ENCODE measurements at regions not wholly inside any gene's neighbourhood (a gene's known extent, or its start where the extent isn't known, plus 50 kb on each side); places are given as distances from the start of the nearest gene placed in this dataset.

DNA sequence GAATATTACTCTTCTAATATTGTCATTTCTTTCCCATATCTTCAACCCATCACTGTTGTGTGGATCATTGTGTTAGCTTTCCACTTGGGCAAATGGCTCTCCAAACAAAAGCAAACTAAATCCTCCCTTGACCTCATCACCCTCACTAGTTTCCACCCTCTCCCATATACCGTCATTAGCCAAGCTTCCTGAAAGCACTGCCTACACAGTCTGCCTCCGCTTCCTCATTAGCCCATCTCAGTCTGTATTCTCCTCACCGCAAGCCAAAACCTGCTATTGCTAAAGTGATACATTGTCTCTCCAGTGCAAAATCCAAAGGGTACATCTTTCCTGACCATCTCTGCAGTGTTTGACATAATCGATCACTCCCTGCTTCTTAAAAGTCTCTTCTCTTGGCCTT, 212.6 kb downstream of the CLIC5 start:
- Mint-ChIP-seq H3K4me1 (ENCODE audit: low read depth) (no peaks in the 10 kb centered on the region), H3K9me3 (ENCODE audit: low read depth) (no peaks in the 10 kb centered on the region), H3K4me3 (ENCODE audit: unreplicated experiment) (no peak overlapping the region), H3K27ac (ENCODE audit: unreplicated experiment) (no peak overlapping the region), H3K36me3 (ENCODE audit: low read depth) (no peaks in the 10 kb centered on the region), H3K27me3 (ENCODE audit: low read depth) (no peaks in the 10 kb centered on the region)
- TF ChIP-seq, protein P1, sequence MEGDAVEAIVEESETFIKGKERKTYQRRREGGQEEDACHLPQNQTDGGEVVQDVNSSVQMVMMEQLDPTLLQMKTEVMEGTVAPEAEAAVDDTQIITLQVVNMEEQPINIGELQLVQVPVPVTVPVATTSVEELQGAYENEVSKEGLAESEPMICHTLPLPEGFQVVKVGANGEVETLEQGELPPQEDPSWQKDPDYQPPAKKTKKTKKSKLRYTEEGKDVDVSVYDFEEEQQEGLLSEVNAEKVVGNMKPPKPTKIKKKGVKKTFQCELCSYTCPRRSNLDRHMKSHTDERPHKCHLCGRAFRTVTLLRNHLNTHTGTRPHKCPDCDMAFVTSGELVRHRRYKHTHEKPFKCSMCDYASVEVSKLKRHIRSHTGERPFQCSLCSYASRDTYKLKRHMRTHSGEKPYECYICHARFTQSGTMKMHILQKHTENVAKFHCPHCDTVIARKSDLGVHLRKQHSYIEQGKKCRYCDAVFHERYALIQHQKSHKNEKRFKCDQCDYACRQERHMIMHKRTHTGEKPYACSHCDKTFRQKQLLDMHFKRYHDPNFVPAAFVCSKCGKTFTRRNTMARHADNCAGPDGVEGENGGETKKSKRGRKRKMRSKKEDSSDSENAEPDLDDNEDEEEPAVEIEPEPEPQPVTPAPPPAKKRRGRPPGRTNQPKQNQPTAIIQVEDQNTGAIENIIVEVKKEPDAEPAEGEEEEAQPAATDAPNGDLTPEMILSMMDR (IDR thresholded peaks at IDR 0.05): no peak
- DNase-seq (ENCODE audit: low spot score): no peak

DNA sequence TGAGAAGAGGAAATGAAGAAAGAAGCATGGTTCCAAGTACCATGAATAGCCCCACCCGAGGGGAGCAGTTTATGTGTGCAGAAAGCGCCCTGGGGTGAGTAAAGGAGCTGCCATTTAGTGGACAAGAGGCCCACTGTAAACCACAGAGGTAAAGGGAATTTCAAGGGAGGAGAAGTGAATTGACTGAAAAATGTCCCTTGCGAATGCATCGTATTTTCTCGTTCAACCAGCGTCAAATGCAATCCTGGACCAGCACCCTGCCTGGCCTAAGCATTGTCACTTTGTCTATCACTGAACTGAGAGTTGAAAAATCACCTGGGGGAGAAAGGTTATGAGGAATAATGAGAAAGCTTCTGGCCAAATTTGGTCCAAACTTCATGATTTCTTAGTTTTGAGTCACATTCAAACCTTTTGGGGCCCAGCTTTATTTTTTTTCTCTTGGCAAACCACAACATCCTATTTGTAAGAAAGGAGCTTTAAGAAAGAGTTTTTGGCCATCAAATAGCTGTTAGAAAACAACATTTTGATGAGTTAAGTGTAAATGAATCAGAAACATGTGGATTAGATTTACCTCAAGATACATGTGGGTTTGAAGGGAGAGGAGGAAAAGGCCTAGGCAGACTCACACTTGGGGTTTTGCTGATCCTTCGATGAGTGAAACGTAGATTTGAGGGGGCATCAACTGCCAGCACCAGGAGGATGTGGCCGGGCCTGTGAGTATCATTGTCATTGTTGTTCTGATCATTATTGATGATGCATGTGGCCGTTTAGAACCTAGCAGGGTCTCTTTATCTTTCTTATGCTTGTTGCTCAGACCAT, 214.0 kb downstream of the CLIC5 start:
- no peak overlapping the region for H3K27ac Mint-ChIP-seq (ENCODE audit: unreplicated experiment)
- DNase-seq (ENCODE audit: low spot score): no peak
- H3K9me3 Mint-ChIP-seq (ENCODE audit: low read depth): no peaks in the 10 kb centered on the region

DNA sequence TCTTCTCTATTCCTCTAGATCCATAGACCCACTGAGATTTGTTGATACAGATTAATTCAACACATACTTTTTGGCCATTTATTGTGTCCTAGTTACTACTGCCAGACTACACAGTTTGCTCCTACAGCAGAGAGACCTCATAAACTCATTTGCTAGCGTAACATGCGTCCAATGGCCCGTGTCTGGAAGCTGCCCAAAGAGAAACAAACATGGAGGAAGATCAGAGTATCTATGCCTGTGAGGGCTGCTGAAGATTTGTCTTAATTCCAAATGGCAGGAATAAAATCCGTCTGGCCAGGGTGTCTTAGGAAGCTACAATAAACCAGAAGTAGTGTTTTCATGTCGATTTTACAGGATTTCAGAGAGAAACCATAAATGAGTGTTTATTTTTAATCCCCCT, 214.7 kb downstream of the CLIC5 start:
- no peaks in the 10 kb centered on the region for H3K27me3 Mint-ChIP-seq (ENCODE audit: low read depth)
- no peaks in the 10 kb centered on the region for H3K9me3 Mint-ChIP-seq (ENCODE audit: low read depth)
- DNase-seq (ENCODE audit: low spot score): no peak
- TF ChIP-seq, protein P1 (IDR thresholded peaks at IDR 0.05): no peak
- H3K4me1 Mint-ChIP-seq (ENCODE audit: low read depth): no peaks in the 10 kb centered on the region
- H3K27ac Mint-ChIP-seq (ENCODE audit: unreplicated experiment): no peak overlapping the region
- H3K36me3 Mint-ChIP-seq (ENCODE audit: low read depth): no peaks in the 10 kb centered on the region
- no peak overlapping the region for H3K4me3 Mint-ChIP-seq (ENCODE audit: unreplicated experiment)

More for the DNA sequence above, 214.0 kb downstream of the CLIC5 start:
- Mint-ChIP-seq H3K27me3 (ENCODE audit: low read depth) (no peaks in the 10 kb centered on the region), H3K36me3 (ENCODE audit: low read depth) (no peaks in the 10 kb centered on the region), H3K4me3 (ENCODE audit: unreplicated experiment) (no peak overlapping the region), H3K4me1 (ENCODE audit: low read depth) (no peaks in the 10 kb centered on the region)
- TF ChIP-seq, protein P1 (IDR thresholded peaks at IDR 0.05): no peak

DNA sequence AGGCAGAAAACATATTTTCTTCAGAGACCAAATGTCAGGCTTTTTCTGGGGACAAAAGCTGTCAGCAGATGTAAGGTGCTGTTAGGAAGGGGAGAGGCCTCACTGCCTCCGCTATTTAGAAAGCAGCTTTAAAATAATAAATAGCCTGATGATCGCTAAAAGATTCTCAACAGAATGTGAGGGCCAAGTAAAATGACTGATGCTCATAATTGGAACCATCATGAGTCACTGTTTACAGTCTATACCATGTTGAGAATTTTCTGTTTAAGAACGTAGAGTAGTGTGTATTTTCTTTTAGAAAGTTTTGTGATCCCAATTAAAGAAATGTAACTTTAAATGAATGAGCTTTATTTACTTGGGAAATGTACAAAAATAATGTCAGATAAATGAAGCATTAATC, 220.0 kb downstream of the CLIC5 start:
- no peaks in the 10 kb centered on the region for H3K9me3 Mint-ChIP-seq (ENCODE audit: low read depth)
- no peaks in the 10 kb centered on the region for H3K36me3 Mint-ChIP-seq (ENCODE audit: low read depth)
- DNase-seq (ENCODE audit: low spot score): no peak
- no peak overlapping the region for H3K27ac Mint-ChIP-seq (ENCODE audit: unreplicated experiment)
- H3K4me3 Mint-ChIP-seq (ENCODE audit: unreplicated experiment): no peak overlapping the region
- TF ChIP-seq, protein P1 (IDR thresholded peaks at IDR 0.05): no peak
- no peaks in the 10 kb centered on the region for H3K27me3 Mint-ChIP-seq (ENCODE audit: low read depth)
- peaks cover 17% of the 10 kb centered on the region for H3K4me1 Mint-ChIP-seq (ENCODE audit: low read depth)

DNA sequence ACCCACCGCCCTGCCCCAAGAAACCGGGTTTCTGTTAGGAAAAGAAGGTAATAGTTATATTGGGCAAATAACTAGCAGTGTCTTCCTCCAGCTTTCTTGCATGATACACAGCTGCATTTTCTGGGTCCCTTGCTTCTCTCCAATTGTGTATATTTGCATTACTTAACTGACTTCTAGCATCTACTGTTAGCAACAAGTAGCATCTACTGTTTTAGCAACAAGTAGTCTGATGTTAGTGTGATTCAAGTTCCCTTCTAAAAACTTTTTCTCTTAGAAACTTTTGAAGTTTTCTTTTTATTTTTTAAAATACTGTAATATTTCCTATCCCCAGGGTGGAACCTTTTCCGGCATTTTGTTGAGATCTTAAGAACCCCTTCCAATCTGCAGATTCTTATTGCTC, 221.2 kb downstream of the CLIC5 start:
- Mint-ChIP-seq H3K27me3 (ENCODE audit: low read depth) (no peaks in the 10 kb centered on the region), H3K36me3 (ENCODE audit: low read depth) (no peaks in the 10 kb centered on the region), H3K27ac (ENCODE audit: unreplicated experiment) (no peak overlapping the region), H3K9me3 (ENCODE audit: low read depth) (no peaks in the 10 kb centered on the region), H3K4me1 (ENCODE audit: low read depth) (peaks cover 18% of the 10 kb centered on the region), H3K4me3 (ENCODE audit: unreplicated experiment) (no peak overlapping the region)
- DNase-seq (ENCODE audit: low spot score): no peak
- TF ChIP-seq, protein P1 (IDR thresholded peaks at IDR 0.05): no peak
